Muscle of leg (tissue), 3 donors: ENCODE measurements at regions not wholly inside any gene's neighbourhood (a gene's known extent, or its start where the extent isn't known, plus 50 kb on each side); places are given as distances from the start of the nearest gene placed in this dataset.

Source experiments
- DNase-seq: peaks from one replicate; pipeline ENCODE4 v3.0.0; 2013
- H3K27ac ChIP-seq: one replicate; pipeline ENCODE4 v1.5.1; 2013; ENCODE audit warnings: mild to moderate bottlenecking, low read length, control low read depth
- H3K27me3 ChIP-seq: one replicate; pipeline ENCODE4 v1.6.1; 2013; ENCODE audit warnings: low read length; ENCODE audit not compliant: control insufficient read depth, insufficient read depth
- H3K36me3 ChIP-seq: one replicate; pipeline ENCODE4 v1.6.1; 2013; ENCODE audit warnings: low read length; ENCODE audit not compliant: control insufficient read depth, insufficient read depth
- H3K4me1 ChIP-seq: one replicate; pipeline ENCODE4 v1.6.1; 2013; ENCODE audit warnings: low read length; ENCODE audit not compliant: control insufficient read depth, insufficient read depth
- H3K4me3 ChIP-seq: one replicate; pipeline ENCODE4 v1.5.1; 2013; ENCODE audit warnings: low read length, control low read depth
- H3K9me3 ChIP-seq: replicated peaks from 2 replicates; pipeline ENCODE4 v1.6.1; 2013; ENCODE audit warnings: low read depth, low read length; ENCODE audit not compliant: control insufficient read depth
- WGBS: methylation state at CpG from one replicate; pipeline ENCODE4 v1.1.5; 2013; ENCODE audit warnings: missing lambda C conversion rate; ENCODE audit not compliant: insufficient coverage; 5-methylcytosine and 5-hydroxymethylcytosine counted together

DNA sequence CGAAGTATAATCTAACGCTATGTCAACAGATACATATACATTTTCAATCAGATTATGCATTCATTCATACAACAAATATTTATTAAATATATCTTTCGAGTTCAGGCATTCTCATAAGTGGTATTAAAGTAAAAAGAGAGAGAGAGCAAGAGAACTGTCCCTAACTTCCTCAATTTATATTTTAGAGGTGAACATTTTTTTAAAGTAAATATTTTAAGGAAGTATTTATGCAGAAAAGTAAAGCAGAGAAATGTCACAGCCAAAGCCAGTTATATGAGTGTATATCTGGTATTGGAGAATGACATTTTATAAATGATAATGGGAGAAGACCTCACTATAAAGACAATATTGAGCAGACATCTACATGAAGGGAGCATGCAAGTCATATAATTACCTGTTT is 667.3 kb upstream of the CDH9 start:
- Histone ChIP-seq H3K36me3 (no peaks in the 10 kb centered on the region), H3K27me3 (no peaks in the 10 kb centered on the region), H3K4me1 (no peaks in the 10 kb centered on the region), H3K27ac (no peak overlapping the region), H3K4me3 (no peak overlapping the region), H3K9me3 (no peaks in the 10 kb centered on the region)
- no CpG with 5 or more reads among the region's 3 CpGs for WGBS
- no peak for DNase-seq

DNA sequence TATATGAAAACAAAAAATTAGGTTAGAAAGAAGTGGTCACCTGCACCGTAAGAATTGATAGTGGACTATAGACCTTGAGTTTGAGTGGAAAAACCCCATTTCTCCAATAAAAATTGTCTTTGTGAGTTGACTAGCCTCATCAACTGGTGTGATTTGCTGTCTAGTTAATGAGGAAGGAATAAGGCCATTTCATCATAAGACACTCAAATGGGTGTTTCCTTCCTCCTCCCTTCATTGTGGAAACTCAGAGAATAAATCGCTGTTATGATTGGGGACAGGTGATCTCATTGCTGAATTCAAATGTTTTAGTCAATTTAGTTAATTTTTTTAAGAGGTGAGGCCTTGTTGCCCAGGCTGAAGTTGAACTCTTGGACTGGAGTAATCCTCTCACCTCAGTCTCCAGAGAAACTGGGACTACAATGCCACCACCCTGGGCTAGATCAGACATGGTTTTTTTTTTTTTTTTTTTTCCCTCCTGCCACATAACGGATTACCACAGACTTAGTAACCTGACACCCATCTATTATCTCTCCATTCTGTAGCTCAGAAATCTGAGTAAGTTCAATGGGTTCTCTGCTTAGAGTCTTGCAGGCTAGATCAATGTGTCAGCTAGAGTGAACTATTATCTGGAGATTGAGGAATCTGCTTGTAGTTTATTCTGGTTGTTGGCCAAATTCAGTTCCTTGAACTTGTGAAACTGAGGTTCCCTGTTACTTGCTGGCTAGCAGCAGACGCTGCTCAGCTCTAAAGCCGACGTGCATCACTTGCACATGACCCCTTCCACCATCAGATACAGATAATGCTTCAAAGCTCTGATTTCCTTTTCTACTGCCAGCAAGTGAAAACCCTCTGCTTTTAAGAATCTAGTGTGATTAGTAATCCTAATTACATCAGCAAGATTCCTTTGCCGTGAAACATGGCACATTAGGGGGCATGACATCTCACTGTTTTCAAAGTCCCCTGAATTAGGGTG is 663.8 kb upstream of the CDH9 start:
- no peak overlapping the region for H3K4me3 ChIP-seq
- no peak overlapping the region for H3K27ac ChIP-seq
- WGBS = 27% methylated on average over 3 of the region's 7 CpGs
- no peaks in the 10 kb centered on the region for H3K27me3 ChIP-seq
- no peaks in the 10 kb centered on the region for H3K9me3 ChIP-seq
- no peak for DNase-seq
- no peaks in the 10 kb centered on the region for H3K36me3 ChIP-seq
- H3K4me1 ChIP-seq = no peaks in the 10 kb centered on the region

DNA sequence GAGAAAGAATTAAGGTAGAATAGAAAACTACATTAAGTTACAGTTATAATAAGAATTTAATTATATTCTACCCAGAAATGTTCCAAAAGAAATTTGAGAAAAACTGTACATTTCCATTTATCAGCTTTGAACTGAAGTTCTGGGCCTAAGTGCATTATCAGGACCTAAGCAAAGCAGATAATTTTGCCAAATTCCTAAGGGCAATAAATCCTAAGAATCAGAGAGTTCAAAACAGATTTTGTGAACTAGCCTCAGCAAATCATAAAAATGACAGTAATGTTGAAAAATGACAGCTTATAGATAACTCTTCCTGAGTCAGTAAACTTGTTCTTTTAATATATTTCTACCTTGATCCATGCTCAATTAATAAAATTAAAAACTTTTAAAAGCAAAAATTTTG is 662.1 kb upstream of the CDH9 start:
- H3K4me3 ChIP-seq = no peak overlapping the region
- no peaks in the 10 kb centered on the region for H3K4me1 ChIP-seq

DNA sequence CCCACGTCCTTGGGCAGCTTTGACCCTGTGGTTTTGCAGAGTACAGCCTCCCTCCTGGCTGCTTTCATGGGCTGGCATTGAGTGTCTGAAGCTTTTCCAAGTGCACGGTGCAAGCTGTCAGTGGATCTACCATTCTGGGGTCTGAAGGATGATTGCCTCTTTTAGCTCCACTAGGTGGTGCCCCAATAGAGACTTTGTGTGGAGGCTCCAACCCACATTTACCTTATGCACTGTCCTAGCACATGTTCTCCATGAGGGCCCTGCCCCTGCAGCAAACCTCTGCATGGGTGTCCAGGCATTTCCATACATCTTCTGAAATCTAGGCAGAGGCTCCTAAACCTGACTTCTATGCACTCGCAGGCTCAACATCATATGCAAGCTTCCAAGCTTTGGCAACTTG is 644.2 kb upstream of the CDH9 start:
- DNase-seq = no peak
- Histone ChIP-seq H3K4me3 (no peak overlapping the region), H3K36me3 (no peaks in the 10 kb centered on the region), H3K9me3 (peaks cover 2% of the 10 kb centered on the region), H3K27me3 (no peaks in the 10 kb centered on the region), H3K4me1 (no peaks in the 10 kb centered on the region), H3K27ac (no peak overlapping the region)
- WGBS = 69% methylated on average over 3 of the region's 3 CpGs

More for the DNA sequence above, 662.1 kb upstream of the CDH9 start:
- no peaks in the 10 kb centered on the region for H3K36me3 ChIP-seq
- DNase-seq = no peak
- no peaks in the 10 kb centered on the region for H3K27me3 ChIP-seq
- no peak overlapping the region for H3K27ac ChIP-seq
- H3K9me3 ChIP-seq = no peaks in the 10 kb centered on the region

DNA sequence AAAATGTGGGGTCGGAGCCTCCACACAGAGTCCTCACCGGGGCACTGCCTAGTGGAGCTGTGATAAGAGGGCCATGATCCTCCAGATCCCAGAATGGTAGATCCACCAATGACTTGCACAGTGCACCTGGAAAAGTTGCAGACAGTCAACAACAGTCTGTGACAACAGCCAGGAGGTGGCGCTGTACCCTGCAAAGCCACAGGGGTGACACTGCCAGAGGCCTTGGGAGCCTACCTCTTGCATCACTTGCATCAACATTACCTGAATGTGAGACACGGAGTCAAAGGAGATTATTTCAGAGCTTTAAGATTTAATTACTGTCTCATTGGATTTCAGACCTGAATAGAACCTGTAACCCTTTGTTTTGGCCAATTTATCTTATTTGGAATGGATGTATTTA is 614.1 kb upstream of the CDH9 start:
- no peak overlapping the region for H3K4me3 ChIP-seq
- no peaks in the 10 kb centered on the region for H3K4me1 ChIP-seq
- H3K9me3 ChIP-seq = no peaks in the 10 kb centered on the region
- 94% methylated on average over 2 of the region's 4 CpGs for WGBS
- no peaks in the 10 kb centered on the region for H3K36me3 ChIP-seq
- H3K27ac ChIP-seq = no peak overlapping the region
- no peak for DNase-seq
- H3K27me3 ChIP-seq = no peaks in the 10 kb centered on the region

DNA sequence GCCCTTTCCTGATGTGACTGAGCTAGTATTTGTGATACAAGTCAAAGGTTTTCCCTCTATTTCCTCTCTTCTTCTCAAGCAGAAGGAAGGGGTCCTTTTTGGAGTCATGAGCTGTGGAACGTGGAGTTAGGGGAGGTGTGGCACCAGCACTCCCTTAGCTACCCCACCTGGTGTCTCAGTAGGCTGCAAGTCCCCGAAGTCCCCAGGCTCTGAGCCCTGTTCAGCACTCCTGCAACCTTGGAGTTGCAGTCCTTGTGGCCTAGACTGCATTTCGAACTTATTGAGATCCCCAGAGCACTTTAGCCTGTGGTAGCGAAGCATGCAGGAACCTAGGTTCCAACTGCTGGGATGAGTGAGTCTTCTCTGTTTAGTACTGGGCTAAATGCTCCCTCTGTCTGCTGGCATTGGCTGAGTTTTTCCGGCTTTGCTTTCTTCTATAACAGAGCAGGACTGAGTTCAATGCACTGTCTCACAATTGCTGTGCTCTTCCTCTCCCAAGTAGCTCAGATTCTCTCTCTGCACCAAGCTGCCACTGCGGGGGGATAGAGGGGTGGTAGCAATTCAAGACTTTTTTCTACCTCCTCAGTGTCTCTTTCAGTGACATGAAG is 600.7 kb upstream of the CDH9 start:
- 80% methylated on average over 4 of the region's 6 CpGs for WGBS
- no peaks in the 10 kb centered on the region for H3K27me3 ChIP-seq

DNA sequence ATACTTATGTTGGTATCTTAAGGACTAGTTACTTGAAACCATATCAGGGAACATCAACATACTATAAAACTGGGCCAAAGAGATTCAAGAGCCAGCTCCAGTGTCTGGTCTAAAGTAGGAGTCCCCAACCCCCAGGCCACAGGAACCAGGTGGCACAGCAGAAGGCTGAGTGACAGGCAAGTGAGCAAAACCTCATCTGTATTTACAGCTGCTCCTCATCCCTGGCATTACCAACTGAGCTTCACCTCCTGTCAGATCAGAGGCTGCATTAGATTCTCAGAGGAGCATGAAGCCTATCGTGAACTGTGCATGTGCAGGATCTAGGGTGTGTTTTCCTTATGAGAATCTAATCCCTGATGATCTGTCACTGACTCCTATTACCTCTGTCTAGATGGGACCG is 581.6 kb upstream of the CDH9 start:
- no peak for DNase-seq
- H3K4me3 ChIP-seq = no peak overlapping the region
- no CpG with 5 or more reads among the region's 2 CpGs for WGBS
- H3K27me3 ChIP-seq = no peaks in the 10 kb centered on the region
- H3K4me1 ChIP-seq = no peaks in the 10 kb centered on the region
- H3K27ac ChIP-seq = no peak overlapping the region
- peaks cover 2% of the 10 kb centered on the region for H3K9me3 ChIP-seq
- no peaks in the 10 kb centered on the region for H3K36me3 ChIP-seq

More for the DNA sequence above, 600.7 kb upstream of the CDH9 start:
- Histone ChIP-seq H3K27ac (no peak overlapping the region), H3K4me3 (no peak overlapping the region), H3K4me1 (no peaks in the 10 kb centered on the region), H3K36me3 (no peaks in the 10 kb centered on the region), H3K9me3 (peaks cover 2% of the 10 kb centered on the region)
- DNase-seq = no peak

DNA sequence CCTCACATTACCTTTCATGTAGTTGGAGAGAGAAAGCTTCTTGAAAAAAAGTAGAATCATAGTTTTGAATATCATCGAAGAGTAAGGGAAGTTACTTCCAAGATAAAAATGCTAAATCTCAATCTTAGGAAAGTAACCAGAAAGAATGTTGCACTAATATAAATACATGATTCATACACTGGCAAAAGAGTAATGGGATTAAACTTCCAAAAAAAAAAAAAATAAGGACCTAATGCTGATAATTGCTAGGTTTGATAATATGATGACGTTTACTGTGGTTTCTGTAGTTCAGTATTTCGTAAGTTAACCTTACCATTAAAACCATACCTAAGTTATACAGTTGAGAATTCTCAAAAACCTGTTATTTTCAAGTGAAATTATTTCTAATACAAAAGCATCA is 573.8 kb upstream of the CDH9 start:
- Histone ChIP-seq H3K36me3 (no peaks in the 10 kb centered on the region), H3K9me3 (peaks cover 2% of the 10 kb centered on the region), H3K27ac (no peak overlapping the region), H3K4me1 (no peaks in the 10 kb centered on the region), H3K27me3 (no peaks in the 10 kb centered on the region), H3K4me3 (no peak overlapping the region)
- DNase-seq = no peak
- WGBS = no CpG with 5 or more reads among the region's 3 CpGs

DNA sequence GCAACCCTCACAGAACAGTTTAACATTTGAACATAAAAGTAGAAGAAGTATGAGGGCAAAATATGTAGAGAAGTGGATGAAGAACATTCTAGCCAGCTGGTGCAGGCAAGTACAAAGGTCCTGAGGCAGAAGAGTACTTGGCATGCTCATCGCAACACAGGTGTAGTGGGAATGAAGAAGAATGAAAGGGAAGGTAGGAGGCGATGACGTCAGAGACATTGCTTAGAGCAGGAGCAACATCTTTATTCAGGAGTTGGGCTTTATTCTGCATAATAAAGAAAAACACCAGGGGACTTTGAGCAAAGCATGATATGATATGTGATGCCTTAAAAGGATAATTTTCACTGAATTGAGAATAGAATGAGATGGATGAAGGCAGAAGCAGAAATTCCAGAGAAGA is 570.6 kb upstream of the CDH9 start:
- DNase-seq = no peak
- H3K4me3 ChIP-seq = no peak overlapping the region
- WGBS = 83% methylated on average over 3 of the region's 3 CpGs

DNA sequence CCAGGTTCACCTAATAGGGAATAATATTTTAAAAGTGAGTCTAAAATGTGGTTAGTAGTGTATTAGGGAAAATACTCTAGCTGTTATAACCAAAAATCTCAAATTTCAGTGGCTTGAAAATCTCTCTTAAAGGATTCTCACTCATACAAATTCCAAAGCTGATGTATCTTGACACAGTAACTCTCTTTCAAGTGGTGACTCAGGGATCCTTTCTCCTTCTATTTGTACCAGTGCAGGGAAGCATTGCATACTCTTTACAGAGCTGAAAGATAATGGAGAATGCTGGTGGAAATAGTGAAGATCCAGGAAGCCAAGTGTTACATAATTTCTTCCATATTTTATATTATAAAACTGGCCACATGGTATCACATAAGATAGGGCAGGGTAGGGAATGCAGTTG is 560.2 kb upstream of the CDH9 start:
- Histone ChIP-seq H3K4me3 (no peak overlapping the region), H3K36me3 (no peaks in the 10 kb centered on the region), H3K27ac (no peak overlapping the region), H3K4me1 (no peaks in the 10 kb centered on the region), H3K9me3 (no peaks in the 10 kb centered on the region), H3K27me3 (no peaks in the 10 kb centered on the region)
- no peak for DNase-seq

More for the DNA sequence above, 570.6 kb upstream of the CDH9 start:
- H3K9me3 ChIP-seq = no peaks in the 10 kb centered on the region
- H3K36me3 ChIP-seq = no peaks in the 10 kb centered on the region
- no peak overlapping the region for H3K27ac ChIP-seq
- no peaks in the 10 kb centered on the region for H3K4me1 ChIP-seq
- no peaks in the 10 kb centered on the region for H3K27me3 ChIP-seq
